IPS-NIHi11 (cell line): ENCODE measurements at regions not wholly inside any gene's neighbourhood (a gene's known extent, or its start where the extent isn't known, plus 50 kb on each side); places are given as distances from the start of the nearest gene placed in this dataset.

Experiments
- DNase-seq: peaks from one replicate; pipeline ENCODE4 v3.0.0; 2012; ENCODE audit warnings: mixed read lengths, low spot score

DNA sequence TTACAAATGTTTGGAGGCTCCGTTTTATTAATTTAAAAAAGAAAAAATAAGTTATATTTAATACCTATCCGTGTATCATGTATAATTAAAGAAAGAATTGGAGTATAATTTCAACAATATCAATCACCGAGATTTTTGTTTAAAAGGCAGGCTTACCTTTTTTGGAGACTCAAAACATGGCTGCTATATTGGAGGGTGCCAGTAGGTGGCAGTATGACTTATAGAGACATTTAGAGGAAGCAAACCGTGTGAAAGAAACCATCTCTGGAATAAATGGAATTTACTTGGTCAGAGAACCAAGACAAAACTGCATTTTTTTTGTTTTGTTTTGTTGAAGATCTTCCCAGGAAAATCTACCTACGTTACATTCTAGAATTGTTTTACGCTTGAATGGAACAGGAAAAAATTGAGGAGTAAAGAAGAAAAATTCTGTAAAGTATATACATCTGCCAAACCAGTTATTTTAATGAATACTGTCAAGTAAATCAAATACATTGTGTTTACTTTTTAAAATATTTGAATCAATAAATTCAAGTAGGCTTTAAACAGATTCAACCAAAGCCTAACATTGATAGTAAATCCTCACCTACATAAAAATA lies 802.6 kb upstream of the ALCAM start:
- peak; percentile 31 for DNase-seq

DNA sequence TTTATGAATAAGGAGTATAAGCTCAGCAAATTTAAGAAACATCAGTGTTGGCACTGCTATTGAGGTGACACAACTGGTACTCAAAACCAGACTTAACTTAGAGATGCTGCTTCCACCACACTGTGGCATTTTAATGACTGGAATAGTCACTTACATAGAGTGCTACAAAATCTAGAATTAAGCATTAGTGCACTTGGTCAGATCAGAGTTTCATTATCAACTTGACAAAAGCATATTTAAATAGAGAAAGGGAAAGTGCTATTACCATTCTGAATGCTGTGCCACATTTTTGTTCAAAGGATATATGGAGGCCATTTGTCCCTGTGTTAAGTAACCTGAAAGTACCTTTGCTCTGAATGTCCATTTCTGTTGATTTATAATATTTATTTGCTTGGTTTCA lies 800.7 kb upstream of the ALCAM start:
- no peak for DNase-seq

DNA sequence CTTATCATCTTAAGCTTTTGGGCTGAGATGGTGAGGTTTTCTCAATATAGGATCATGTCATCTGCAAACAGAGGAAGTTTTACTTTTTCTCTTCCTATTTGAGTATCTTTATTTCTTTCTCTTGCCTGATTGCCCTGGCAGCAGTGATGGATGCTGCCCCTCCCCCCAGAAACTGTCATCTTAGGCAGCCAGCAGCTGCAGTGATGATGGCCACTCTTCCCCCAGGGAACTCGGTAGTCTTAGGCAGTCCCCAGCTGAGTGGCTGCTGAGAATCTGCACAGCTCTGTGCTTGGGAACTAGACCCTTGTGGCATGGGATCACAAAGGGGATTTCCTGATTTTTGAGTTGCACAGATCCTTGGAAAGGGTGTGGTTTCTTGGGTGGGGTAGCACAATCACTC lies 791.1 kb upstream of the ALCAM start:
- no peak for DNase-seq

DNA sequence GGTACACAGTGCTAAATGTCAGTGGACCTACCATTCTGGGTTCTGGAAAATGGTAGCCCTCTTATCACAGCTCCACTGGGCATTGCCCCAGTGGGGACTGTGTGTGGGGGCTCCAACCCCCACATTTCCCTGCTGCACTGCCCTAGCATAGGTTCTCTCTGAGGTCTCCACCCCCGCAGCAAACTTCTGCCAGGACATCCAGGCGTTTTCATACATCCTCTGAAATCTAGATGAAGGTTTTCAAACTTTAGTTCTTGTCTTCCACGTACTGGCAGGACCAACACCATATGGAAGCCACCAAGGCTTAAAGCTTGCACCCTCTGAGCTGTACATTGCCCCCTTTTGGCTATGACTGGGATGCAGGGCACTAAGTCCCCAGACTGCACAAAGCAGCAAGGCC lies 788.2 kb upstream of the ALCAM start:
- no peak for DNase-seq

DNA sequence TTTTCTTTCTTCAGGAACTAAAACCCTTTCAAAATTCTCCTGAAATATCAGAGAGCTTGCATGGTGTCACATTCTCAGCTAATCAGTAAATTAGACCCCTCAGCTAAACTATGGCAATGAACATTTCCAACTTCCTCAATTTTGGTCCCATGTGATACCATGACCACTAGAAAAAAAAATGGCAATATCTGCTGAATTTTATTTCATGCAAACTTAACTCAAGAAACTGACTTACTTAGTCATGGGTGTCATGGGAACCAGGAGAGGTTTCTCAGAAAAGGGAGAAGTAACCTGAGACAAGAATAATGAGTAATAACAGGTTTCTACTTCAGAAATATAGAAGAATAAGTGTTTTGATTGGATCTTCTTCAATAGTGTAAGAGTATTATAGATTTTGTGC lies 784.6 kb upstream of the ALCAM start:
- DNase-seq: no peak

DNA sequence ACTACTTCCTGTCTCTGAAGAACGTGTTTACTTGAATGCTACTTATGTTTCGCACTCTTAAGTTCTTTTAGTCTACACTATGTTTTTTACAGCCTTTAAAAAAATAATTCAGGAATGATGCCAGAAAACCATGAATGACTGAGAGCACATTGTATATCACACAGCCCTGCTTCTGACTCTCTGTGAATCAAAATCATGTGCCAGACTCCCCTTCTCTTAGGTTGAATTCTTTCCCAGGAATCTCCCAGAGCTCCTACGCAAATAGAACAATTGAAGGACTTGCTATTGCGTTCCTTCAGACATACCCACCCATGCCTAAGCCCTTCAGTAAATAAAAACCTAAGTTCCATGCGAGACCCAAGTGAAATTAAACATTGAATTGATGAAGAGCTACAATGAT lies 782.0 kb upstream of the ALCAM start:
- no peak for DNase-seq

DNA sequence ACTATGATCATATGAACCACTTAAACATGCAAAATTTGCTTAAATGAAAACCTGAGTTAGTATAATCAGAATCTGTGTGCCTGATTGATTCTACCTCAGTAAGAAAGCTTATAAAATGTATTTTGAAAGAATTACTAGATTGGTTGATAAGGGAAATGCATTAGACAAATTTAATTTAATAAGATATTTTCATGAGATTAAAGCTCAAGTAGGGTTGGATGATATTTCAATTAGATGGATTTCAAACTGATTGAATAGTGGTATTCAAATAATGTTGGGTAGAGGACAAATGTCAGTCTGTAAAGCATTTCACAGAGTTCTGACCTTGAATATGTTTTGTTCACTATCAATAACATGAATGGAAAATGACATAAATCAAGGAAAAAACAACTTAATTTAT lies 780.4 kb upstream of the ALCAM start:
- no peak for DNase-seq

DNA sequence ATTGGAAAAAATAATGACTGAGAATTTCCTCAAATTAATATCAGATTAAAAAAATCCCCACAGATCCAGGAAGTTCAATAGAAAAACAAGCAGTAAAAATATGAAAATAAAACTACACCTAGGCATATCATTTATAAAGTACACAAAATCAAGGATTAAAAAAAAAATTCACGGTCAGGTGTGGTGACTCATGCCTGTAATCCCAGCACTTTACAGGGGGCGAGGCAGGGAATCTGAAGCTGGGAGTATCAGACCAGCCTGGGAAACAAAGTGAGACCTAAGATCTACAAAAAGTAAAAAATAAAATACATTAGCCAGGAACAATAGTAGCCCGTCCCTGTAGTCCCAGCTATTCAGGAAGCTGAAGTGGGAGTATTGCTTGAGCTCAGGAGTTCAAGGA lies 778.3 kb upstream of the ALCAM start:
- DNase-seq: no peak

DNA sequence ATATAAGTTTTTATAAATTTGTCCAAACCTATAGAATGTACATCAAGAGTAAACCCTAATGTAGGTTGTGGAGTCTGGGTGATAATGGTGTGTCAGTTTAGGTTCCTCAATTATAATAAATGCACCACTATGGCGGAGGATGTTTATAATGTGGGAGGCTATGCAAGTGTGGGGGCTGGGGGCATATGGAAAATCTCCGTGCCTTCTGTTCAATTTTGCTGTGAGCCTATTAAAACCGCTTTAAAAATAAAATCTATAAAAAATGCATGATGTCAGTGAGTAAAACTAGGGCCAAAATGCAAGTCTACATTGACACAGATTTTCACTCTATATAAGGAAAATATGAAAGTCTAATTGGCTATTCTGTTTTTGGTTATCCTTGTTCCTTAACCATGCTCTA lies 774.9 kb upstream of the ALCAM start:
- no peak for DNase-seq

DNA sequence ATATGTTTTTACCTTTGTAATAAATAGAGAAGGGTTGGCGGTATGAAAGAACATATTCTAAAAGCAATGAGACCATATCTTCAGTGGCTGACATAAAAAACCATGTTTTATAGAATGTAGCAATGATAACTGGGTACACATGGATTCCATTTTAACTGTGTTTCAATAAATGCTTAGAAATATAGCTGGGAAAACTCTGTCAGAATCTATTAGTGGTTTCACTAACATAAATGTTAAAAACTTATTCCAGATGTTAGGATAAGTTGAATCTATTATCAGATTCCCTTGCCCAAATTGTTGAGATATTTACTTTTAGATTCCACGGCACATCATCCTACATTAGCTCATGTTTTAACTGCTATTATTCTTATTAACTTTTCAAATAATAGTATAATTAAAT lies 772.2 kb upstream of the ALCAM start:
- no peak for DNase-seq

DNA sequence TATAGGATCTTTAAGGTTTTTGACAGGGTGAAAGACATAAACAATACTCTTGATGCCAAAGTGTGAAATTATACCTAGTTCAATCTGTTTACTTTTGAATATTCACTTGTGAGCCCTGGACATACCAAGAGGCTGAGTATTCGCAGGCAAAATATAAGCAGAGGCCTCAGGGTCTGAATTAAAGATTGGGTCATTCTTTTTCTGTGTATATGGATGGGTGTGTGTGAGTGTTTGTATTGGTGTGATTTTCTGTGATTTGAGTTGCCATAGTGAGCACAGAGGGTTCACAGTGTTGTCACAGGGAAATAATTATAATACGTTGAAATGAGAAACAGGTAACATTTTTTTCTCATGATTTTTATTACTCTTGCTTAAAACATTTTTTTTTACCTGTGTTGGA lies 770.7 kb upstream of the ALCAM start:
- DNase-seq: no peak

DNA sequence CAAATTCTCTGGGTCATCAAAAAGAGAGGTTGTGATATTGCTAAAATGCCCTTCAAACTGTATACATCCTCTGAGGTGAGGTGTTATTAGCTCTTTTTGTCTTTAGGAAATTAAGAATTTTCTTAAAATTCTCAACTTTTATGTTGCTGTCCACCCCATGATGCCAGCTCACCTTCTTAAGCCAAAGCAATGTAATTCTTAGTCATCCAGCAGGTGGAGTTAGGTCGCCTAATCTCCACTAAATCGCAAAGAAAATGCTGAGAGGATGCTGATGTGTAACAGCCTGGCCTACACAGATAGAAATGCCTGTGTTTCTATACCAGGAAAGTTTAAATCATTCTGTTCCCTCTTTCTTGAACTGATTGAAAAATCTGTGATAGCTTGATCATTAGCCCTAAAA lies 770.2 kb upstream of the ALCAM start:
- peak; percentile 65 for DNase-seq

DNA sequence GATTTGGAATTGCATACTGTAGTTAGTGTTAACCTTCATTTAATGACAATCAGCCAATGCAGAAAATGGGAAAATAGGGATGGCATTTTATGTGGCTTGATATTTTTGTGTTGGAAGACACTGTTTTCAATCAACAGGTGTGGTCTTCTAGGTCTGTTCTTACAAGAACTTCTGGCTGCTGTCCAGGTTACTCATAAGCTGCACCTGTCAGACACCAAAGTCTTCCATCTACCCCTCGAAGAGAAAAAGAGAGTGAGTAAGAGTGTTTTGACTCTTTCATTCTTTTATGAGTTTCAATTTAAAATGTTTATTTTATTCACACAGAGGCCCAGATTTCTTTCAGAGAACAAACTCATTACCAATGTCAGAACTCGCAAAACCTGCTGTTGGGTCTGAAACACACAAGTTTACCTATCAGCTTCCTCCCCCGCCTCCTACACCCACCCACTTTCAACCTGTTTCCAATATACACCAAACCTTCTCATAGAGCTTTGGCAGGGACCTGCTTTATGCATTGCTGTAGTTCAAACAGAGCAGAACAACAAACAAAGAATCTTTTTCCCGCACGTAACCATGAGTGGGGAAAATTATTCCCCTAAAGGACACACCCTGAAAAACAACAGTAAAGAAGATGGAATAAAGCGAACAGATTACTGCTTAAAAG lies 767.7 kb upstream of the ALCAM start:
- DNase-seq: no peak

DNA sequence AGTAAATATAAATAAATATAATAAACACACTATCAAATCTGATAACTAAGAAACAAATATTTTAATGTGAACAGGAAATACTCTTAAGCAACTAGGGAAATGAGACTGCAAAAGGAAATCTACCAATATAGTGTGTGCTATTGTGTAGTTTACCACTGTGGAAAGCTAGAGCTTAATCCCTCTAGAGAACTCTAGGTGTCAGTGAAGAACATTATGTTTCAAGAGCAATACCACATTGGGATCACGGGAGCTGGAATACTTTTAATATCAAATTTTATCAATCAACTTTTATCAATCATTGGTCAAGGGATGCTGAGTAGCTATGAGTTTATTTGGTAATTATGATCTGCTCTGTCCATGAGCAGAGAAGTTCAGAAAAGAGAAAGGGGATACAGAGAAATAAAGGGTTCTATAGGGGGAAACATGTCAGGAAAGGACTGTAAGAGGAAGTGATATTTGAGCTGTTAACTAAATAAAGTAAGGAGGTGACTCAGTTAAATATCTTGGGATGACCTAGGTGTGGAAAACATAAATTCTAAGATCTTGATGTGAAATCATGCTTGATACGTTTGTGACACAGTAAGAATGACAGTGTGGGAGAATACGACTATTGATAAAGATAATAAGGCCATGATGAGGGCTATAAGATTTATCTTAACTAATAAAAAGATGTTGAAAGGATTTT lies 762.2 kb upstream of the ALCAM start:
- DNase-seq: no peak

DNA sequence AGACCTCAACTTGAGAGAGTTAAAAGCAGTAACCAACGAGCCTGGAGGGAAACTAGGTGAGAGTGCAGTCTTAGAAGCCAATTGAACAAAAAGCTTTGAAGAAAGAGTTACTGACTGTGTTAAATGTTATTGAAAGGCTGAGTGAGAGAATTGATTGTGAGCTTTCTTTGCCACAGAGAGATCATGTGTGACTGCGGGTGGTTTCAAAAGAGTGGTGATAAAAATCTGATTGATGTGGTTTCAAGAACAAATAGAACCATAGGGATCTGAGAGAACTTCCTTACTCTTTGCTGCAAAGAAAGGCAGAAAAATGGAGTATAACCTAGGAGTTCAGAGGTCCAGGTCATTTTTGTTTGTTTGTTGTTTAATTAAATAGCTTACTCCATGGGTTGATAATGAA lies 759.9 kb upstream of the ALCAM start:
- DNase-seq: no peak

DNA sequence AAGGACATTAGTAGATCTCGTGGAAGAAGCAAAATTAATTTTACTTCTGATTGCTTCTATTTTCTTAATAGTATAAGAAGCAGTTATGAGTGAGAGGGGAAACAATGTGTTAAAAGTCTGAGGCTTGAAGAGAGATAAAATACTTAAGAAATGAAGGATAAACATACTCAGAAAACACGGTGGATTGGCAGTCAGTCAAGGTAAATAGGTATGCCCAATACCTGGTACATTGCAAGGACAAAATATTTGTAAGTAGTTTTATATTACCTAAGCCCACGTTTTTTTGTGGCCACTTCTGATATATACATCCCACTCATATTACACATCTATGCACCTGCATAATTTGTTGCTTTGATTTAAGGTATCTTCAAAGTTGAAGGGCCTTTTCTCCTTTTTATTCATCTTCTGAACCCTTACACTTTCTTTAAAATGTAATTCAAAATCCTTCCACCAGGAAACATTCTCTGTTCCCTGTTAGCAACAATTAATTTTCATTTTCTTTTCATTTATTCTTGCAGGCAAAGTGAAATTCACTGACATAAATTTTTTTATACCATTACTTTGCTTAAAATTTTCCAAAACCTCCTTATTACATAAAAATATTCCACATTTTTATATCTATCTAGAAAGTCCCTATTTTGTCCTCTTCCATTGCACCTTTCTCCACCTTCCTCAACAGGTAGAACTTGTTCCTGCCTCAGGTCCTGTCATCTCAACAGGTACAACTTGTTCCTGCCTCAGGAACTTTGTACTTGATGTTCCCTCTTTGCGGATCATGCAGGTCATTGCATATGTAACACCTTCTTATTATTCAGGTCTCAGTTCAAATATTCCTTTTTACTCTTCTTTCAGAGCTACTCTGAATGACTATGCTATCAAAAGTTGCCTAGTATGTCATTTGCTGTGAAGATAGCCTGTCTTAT lies 755.7 kb upstream of the ALCAM start:
- no peak for DNase-seq

DNA sequence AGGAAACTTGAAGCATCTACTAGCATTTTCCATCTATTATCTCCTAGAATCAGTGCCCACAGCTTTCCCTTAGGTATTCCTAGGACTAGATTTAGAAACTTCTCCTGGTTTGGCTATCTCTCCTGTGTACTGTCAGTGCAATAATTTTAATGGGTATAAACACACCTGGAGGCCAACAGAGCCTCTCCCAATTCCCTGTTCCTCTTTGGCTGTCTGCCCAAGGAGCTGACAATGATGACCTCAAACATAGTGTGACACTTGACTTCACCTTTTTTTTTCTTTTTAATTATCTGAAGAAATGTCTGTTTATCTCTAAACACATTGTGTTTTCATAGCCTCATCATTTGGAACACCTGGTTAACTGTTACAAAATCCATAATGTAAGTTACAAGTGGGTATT lies 754.5 kb upstream of the ALCAM start:
- no peak for DNase-seq

DNA sequence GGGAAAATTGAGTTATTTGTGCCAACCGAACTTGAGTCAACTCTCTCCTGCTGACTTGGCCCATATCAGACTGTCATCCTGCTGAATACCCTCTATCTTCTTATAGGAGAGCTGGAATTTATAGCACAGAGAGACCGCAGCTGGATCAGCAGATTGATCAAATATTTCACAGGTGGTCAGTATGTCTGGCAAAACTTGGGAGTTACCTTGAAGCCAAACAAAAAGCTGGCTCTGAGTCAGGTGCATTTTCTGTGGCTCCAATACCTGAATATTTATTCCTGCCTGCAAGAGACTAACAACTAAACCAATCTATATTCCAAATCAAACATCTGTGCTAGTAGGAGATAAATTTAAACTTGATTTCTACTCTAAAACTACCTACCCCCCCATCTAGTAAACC lies 752.1 kb upstream of the ALCAM start:
- DNase-seq: no peak

DNA sequence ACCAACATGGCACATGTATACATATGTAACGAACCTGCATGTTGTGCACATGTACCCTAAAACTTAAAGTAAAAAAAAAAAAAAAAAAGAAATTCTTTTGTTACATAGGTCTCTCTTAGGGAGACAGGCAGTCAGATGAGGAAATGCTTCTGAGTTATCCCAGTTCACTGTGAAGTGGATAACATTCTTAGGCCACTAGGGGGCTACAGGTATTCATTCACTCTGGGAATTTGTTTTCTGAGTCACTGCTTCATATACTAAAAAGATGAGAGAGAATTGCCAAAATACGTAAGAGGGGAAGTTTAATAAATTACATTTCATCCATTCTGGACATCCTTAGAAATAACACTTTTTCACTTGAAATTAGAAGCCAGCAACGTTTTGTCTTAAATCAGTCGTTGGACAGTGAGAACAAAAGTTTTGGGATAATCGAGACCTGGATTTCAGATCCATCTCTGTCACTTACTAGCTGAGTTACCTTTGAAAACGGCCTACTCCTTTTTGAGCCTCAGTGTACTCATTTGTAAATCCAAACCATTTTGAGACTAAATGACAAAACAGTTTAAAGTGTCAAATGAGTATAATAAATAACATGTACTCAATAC lies 738.4 kb upstream of the ALCAM start:
- DNase-seq: peak; percentile 52

DNA sequence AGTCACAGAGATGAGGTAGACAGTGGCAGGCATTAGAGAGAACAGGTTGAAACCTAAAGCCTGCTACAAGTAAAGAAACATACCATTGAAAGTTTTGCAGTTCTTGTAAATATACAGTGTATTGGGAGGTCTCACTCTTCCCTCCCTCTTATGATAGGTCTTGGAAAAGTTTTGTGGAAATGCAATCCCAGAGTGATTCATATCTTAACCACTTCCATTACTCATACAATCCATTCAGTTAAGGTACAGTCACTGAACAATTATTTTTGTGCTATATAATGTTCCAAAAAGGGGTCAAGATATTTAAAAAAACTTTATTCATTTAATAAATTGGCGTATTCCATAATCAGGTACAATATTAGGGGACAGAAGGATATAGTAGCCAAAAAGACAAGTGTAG lies 737.7 kb upstream of the ALCAM start:
- no peak for DNase-seq

DNA sequence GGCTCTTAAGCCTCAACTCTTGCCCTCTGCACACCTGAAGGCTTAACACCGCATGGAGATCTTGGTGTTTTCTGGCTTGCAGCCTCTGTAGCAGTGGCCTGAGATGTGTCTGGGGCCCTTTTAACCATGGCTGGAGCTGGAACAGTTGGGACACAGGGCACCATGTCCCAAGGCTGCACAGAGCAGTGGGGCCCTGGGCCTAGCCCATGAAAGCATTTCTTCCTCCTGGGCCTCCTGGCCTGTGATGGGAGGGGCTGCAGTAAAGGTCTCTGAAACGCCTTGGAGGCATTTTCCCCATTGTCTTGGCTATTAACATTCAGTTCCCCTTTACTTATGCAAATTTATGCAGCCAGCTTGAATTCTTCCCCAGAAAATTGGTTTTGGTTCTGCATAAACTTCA lies 735.5 kb upstream of the ALCAM start:
- DNase-seq: no peak

DNA sequence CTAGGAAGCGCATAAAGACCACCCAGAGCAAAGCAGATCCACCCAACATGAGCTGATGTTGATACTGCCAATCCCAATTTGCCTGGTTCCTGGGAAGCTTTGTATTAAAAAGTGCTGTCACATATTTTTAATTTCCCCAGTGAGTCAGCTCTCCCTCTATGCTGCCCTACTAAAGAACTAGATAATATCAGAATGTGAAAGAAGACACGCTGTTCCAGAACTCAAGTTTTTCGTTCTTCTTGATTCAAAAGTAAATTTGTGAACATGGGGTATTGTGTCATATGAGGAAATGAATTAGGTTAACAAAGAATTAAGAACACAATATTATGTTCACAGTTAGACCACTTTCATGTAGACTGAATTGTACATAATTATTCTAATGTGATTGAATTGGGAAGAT lies 734.2 kb upstream of the ALCAM start:
- no peak for DNase-seq
